ENCODE measurements at regions not wholly inside any gene's neighbourhood (a gene's known extent, or its start where the extent isn't known, plus 50 kb on each side); places are given as distances from the start of the nearest gene placed in this dataset.

DNA sequence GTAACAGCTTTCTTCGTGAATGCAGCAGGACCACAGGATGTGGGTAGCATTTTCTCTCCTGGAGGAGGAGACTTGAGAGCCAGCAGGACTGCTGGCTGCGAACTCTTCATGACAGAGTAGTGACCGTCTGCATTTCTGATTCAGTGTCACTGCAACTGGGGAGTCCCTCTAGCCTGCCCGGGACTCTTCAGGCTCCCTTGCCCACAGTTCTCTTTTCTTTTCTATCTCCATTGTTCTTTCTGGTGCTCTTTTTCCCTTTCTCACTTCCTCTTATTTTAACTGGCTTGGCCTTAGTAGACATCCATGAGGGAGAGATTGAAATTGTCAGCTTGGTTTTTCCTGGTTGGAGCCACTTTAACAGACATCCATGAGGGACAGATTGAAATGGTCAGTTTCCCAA is 49.9 kb upstream of the P2RY1 start:
- no peak for DNase-seq (ENCODE audit: low read depth)
- TF ChIP-seq, protein P1, sequence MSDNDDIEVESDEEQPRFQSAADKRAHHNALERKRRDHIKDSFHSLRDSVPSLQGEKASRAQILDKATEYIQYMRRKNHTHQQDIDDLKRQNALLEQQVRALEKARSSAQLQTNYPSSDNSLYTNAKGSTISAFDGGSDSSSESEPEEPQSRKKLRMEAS (IDR thresholded peaks at IDR 0.05; ENCODE audit: low read depth, low read length) = no peak
- TF ChIP-seq, protein P2, sequence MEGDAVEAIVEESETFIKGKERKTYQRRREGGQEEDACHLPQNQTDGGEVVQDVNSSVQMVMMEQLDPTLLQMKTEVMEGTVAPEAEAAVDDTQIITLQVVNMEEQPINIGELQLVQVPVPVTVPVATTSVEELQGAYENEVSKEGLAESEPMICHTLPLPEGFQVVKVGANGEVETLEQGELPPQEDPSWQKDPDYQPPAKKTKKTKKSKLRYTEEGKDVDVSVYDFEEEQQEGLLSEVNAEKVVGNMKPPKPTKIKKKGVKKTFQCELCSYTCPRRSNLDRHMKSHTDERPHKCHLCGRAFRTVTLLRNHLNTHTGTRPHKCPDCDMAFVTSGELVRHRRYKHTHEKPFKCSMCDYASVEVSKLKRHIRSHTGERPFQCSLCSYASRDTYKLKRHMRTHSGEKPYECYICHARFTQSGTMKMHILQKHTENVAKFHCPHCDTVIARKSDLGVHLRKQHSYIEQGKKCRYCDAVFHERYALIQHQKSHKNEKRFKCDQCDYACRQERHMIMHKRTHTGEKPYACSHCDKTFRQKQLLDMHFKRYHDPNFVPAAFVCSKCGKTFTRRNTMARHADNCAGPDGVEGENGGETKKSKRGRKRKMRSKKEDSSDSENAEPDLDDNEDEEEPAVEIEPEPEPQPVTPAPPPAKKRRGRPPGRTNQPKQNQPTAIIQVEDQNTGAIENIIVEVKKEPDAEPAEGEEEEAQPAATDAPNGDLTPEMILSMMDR (IDR thresholded peaks at IDR 0.05; ENCODE audit: low read depth, low read length) = no peak
- TF ChIP-seq POLR2A (IDR thresholded peaks at IDR 0.05; ENCODE audit: extremely low read depth, insufficient read length) (no peak), MYC (IDR thresholded peaks at IDR 0.05; ENCODE audit: low read depth, low read length) (no peak)

More for the DNA sequence above, 49.9 kb upstream of the P2RY1 start:
- H3K4me3 ChIP-seq (ENCODE audit: low read depth, low read length) = no peak overlapping the region

Measured in NB4 (cell line).